WTC11 (cell line): ENCODE measurements at regions not wholly inside any gene's neighbourhood (a gene's known extent, or its start where the extent isn't known, plus 50 kb on each side); places are given as distances from the start of the nearest gene placed in this dataset.

Experiments
- ATAC-seq: fragments of 200-7000 bp; cut with Tn5 transposase; 2 replicates; pipeline ENCODE4 v1.10.0; 2021; ENCODE audit warnings: mild to moderate bottlenecking, moderate library complexity
- CTCF ChIA-PET: fragments of 300-600 bp; sonication (Branson Sonifier 250); formaldehyde crosslinking; loops from one replicate; lab custom pipeline; 2021; ENCODE audit warnings: antibody characterized with exemption; lab: Charles Lee
- POLR2A ChIA-PET: fragments of 350-600 bp; sonication (Branson Sonifier 250); formaldehyde crosslinking; loops from one replicate; lab custom pipeline; 2021; ENCODE audit warnings: antibody characterized with exemption; lab: Charles Lee
- DNase-seq: peaks from one replicate; pipeline ENCODE4 v3.0.0; 2021; ENCODE audit warnings: low spot score
- H3K27ac Mint-ChIP-seq: 2 replicates; pipeline ENCODE4 v1.8.0; 2021; ENCODE audit warnings: mixed read lengths
- H3K27me3 Mint-ChIP-seq: 2 replicates; pipeline ENCODE4 v1.8.0; 2021; ENCODE audit warnings: low read depth, mild to moderate bottlenecking, moderate library complexity, mixed read lengths
- H3K36me3 Mint-ChIP-seq: 2 replicates; pipeline ENCODE4 v1.8.0; 2021; ENCODE audit warnings: mixed read lengths
- H3K4me1 Mint-ChIP-seq: 2 replicates; pipeline ENCODE4 v1.8.0; 2022; ENCODE audit warnings: mixed read lengths
- H3K4me3 Mint-ChIP-seq: 2 replicates; pipeline ENCODE4 v1.8.0; 2021; ENCODE audit warnings: mild to moderate bottlenecking, moderate library complexity, mixed read lengths
- H3K9me3 Mint-ChIP-seq: 2 replicates; pipeline ENCODE4 v1.8.0; 2021; ENCODE audit warnings: mixed read lengths
- ATF1 ChIP-seq: sonication (generic); formaldehyde crosslinking; IDR thresholded peaks from 2 replicates; pipeline ENCODE4 v1.8.1; 2023; ENCODE audit warnings: mild to moderate bottlenecking, moderate library complexity, missing genetic modification reagents
- ATF3 ChIP-seq: sonication (generic); formaldehyde crosslinking; conservative IDR thresholded peaks from 2 replicates; pipeline ENCODE4 v1.8.1; 2022; ENCODE audit warnings: mild to moderate bottlenecking, missing genetic modification reagents
- CBFB ChIP-seq: sonication (generic); formaldehyde crosslinking; IDR thresholded peaks from 2 replicates; pipeline ENCODE4 v1.8.1; 2022; ENCODE audit warnings: mild to moderate bottlenecking, low read depth, missing genetic modification reagents
- CDX4 ChIP-seq: fragments of 250-450 bp; sonication (Bioruptor Pico); IDR thresholded peaks from 2 replicates; pipeline ENCODE4 v1.9.0; 2021; ENCODE audit warnings: moderate library complexity, mild to moderate bottlenecking, inconsistent platforms, borderline replicate concordance
- CREM ChIP-seq: sonication (generic); formaldehyde crosslinking; IDR thresholded peaks from 2 replicates; pipeline ENCODE4 v1.8.1; 2022; ENCODE audit warnings: mild to moderate bottlenecking, missing genetic modification reagents, moderate library complexity
- ESRRA ChIP-seq: sonication (generic); formaldehyde crosslinking; IDR thresholded peaks from 2 replicates; pipeline ENCODE4 v1.8.1; 2022; ENCODE audit warnings: mild to moderate bottlenecking, missing genetic modification reagents, borderline replicate concordance
- ETV6 ChIP-seq: sonication (generic); formaldehyde crosslinking; IDR thresholded peaks from 2 replicates; pipeline ENCODE4 v1.8.1; 2022; ENCODE audit warnings: mild to moderate bottlenecking, missing genetic modification reagents
- FOXJ3 ChIP-seq: sonication (generic); formaldehyde crosslinking; IDR thresholded peaks from 2 replicates; pipeline ENCODE4 v1.9.0; 2021; ENCODE audit warnings: missing genetic modification reagents, mild to moderate bottlenecking, borderline replicate concordance
- FOXP1 ChIP-seq: sonication (generic); formaldehyde crosslinking; IDR thresholded peaks from 2 replicates; pipeline ENCODE4 v1.8.0; 2022; ENCODE audit warnings: missing genetic modification reagents, mild to moderate bottlenecking, moderate library complexity, borderline replicate concordance
- FOXP4 ChIP-seq: sonication (generic); formaldehyde crosslinking; IDR thresholded peaks from 2 replicates; pipeline ENCODE4 v1.8.0; 2022; ENCODE audit warnings: mild to moderate bottlenecking, missing genetic modification reagents
- GRHL2 ChIP-seq: fragments of 250-450 bp; sonication (Bioruptor Pico); IDR thresholded peaks from 2 replicates; pipeline ENCODE4 v1.8.0; 2022; ENCODE audit warnings: mild to moderate bottlenecking, moderate library complexity; ENCODE audit not compliant: insufficient replicate concordance, severe bottlenecking
- MAX ChIP-seq: sonication (generic); formaldehyde crosslinking; IDR thresholded peaks from 2 replicates; pipeline ENCODE4 v1.8.0; 2022; ENCODE audit warnings: mild to moderate bottlenecking, missing genetic modification reagents
- NFATC4 ChIP-seq: fragments of 250-450 bp; sonication (Bioruptor Pico); IDR thresholded peaks from 2 replicates; pipeline ENCODE4 v1.9.0; 2021; ENCODE audit warnings: mild to moderate bottlenecking
- NFYB ChIP-seq: sonication (generic); formaldehyde crosslinking; conservative IDR thresholded peaks from 2 replicates; pipeline ENCODE4 v1.8.0; 2022; ENCODE audit warnings: low read depth, missing genetic modification reagents
- NR2C2 ChIP-seq: sonication (generic); formaldehyde crosslinking; IDR thresholded peaks from 2 replicates; pipeline ENCODE4 v1.8.0; 2022; ENCODE audit warnings: mild to moderate bottlenecking, missing genetic modification reagents
- NR3C1 ChIP-seq: sonication (generic); formaldehyde crosslinking; conservative IDR thresholded peaks from 2 replicates; pipeline ENCODE4 v1.8.1; 2023; ENCODE audit warnings: low read depth, mild to moderate bottlenecking, missing genetic modification reagents
- RELA ChIP-seq: sonication (generic); formaldehyde crosslinking; IDR thresholded peaks from 2 replicates; pipeline ENCODE4 v1.8.1; 2022; ENCODE audit warnings: missing genetic modification reagents, mild to moderate bottlenecking, borderline replicate concordance
- SMAD4 ChIP-seq: sonication (generic); formaldehyde crosslinking; IDR thresholded peaks from 2 replicates; pipeline ENCODE4 v1.8.0; 2022; ENCODE audit warnings: mild to moderate bottlenecking, missing genetic modification reagents
- SOX15 ChIP-seq: fragments of 250-450 bp; sonication (Bioruptor Pico); IDR thresholded peaks from 2 replicates; pipeline ENCODE4 v1.9.0; 2021; ENCODE audit warnings: mild to moderate bottlenecking
- TEAD4 ChIP-seq: sonication (generic); formaldehyde crosslinking; IDR thresholded peaks from 2 replicates; pipeline ENCODE4 v1.8.0; 2022; ENCODE audit warnings: mild to moderate bottlenecking, missing genetic modification reagents
- USF1 ChIP-seq: sonication (generic); formaldehyde crosslinking; IDR thresholded peaks from 2 replicates; pipeline ENCODE4 v1.8.0; 2022; ENCODE audit warnings: mild to moderate bottlenecking, missing genetic modification reagents
- USF2 ChIP-seq: sonication (generic); formaldehyde crosslinking; IDR thresholded peaks from 2 replicates; pipeline ENCODE4 v1.8.1; 2023; ENCODE audit warnings: mild to moderate bottlenecking, missing genetic modification reagents, moderate library complexity
- ZBTB21 ChIP-seq: sonication (generic); formaldehyde crosslinking; IDR thresholded peaks from 2 replicates; pipeline ENCODE4 v1.8.1; 2023; ENCODE audit warnings: mild to moderate bottlenecking, missing genetic modification reagents, borderline replicate concordance
- ZNF121 ChIP-seq: sonication (generic); formaldehyde crosslinking; IDR thresholded peaks from 2 replicates; pipeline ENCODE4 v1.8.0; 2023; ENCODE audit warnings: missing genetic modification reagents
- ZNF281 ChIP-seq: sonication (generic); formaldehyde crosslinking; IDR thresholded peaks from 2 replicates; pipeline ENCODE4 v1.8.0; 2023; ENCODE audit warnings: mild to moderate bottlenecking, missing genetic modification reagents
- ZNF396 ChIP-seq: fragments of 250-450 bp; sonication (Bioruptor Pico); IDR thresholded peaks from 2 replicates; pipeline ENCODE4 v1.8.0; 2021; ENCODE audit warnings: mild to moderate bottlenecking, moderate library complexity, borderline replicate concordance
- ZNF512 ChIP-seq: sonication (generic); formaldehyde crosslinking; IDR thresholded peaks from 2 replicates; pipeline ENCODE4 v1.8.1; 2022; ENCODE audit warnings: missing genetic modification reagents, borderline replicate concordance

GRCh38 chr1:115165776-115166175, 76.5 kb upstream of the TSPAN2 start:
- Mint-ChIP-seq H3K36me3 (no peaks in the 10 kb centered on the region), H3K4me3 (no peak overlapping the region), H3K27me3 (no peaks in the 10 kb centered on the region; the same call in 1 of the 2 replicates), H3K9me3 (no peaks in the 10 kb centered on the region), H3K4me1 (peaks cover 6% of the 10 kb centered on the region), H3K27ac (no peak overlapping the region)
- TF ChIP-seq ZNF512 (no peak), FOXP1 (CRISPR knock-in tag) (no peak), CBFB (no peak), CDX4 (CRISPR knock-in tag) (no peak), ZNF121 (CRISPR knock-in tag) (no peak), ZNF281 (CRISPR knock-in tag) (no peak), ETV6 (CRISPR knock-in tag) (no peak), MAX (CRISPR knock-in tag) (no peak), FOXJ3 (CRISPR knock-in tag) (no peak), NR2C2 (CRISPR knock-in tag) (no peak), USF1 (no peak), CREM (CRISPR knock-in tag) (no peak), RELA (CRISPR knock-in tag) (no peak), NFATC4 (CRISPR knock-in tag) (no peak), ESRRA (CRISPR knock-in tag) (no peak), NFYB (CRISPR knock-in tag) (no peak)
- ChIA-PET CTCF (no interaction called here), POLR2A (no interaction called here)
- ATAC-seq = no peak
- DNase-seq = no peak

- DNase-seq (no peak), ATAC-seq (no peak)
- H3K4me3 Mint-ChIP-seq = no peak overlapping the region
- H3K27me3 Mint-ChIP-seq = no peaks in the 10 kb centered on the region; the same call in 1 of the 2 replicates
- no peak overlapping the region for H3K27ac Mint-ChIP-seq
- H3K36me3 Mint-ChIP-seq = no peaks in the 10 kb centered on the region
- H3K9me3 Mint-ChIP-seq = no peaks in the 10 kb centered on the region
- CTCF ChIA-PET = interaction anchor here (1.4 kb wide), 1 partner anchor 26 kb away, joined by 3 read pairs; no protein-coding TSS in a partner anchor
- peaks cover 6% of the 10 kb centered on the region for H3K4me1 Mint-ChIP-seq
- POLR2A ChIA-PET = no interaction called here
- TF ChIP-seq ZBTB21 (no peak), GRHL2 (CRISPR knock-in tag) (no peak), SOX15 (CRISPR knock-in tag) (no peak), SMAD4 (CRISPR knock-in tag) (no peak), CREM (CRISPR knock-in tag) (no peak), ATF1 (CRISPR knock-in tag) (no peak), CBFB (no peak), ATF3 (no peak), FOXP4 (CRISPR knock-in tag) (no peak), NFYB (CRISPR knock-in tag) (no peak), USF2 (CRISPR knock-in tag) (no peak), ZNF396 (CRISPR knock-in tag) (no peak), NR3C1 (no peak), TEAD4 (CRISPR knock-in tag) (no peak)
Measured at GRCh38 chr1:115164940-115165705, 75.8 kb upstream of the TSPAN2 start.
